HCT116 (cell line): ENCODE measurements at regions not wholly inside any gene's neighbourhood (a gene's known extent, or its start where the extent isn't known, plus 50 kb on each side); places are given as distances from the start of the nearest gene placed in this dataset.

Experiments used
- ATAC-seq: fragments of 200-7000 bp; cut with Tn5 transposase; 2 replicates; pipeline ENCODE4 v1.9.1; 2020; ENCODE audit warnings: mild to moderate bottlenecking, moderate library complexity
- BruUV-seq: library from RNA; stranded (reverse); fragments of 400-500 nt; replicated peaks from 2 replicates; lab custom pipeline; 2021; lab: Mats Ljungman, UMichigan
- CTCF ChIA-PET: fragments of 300-600 bp; sonication (Branson Sonifier 250); formaldehyde crosslinking; loops from one replicate; lab custom pipeline; 2021; ENCODE audit warnings: antibody characterized with exemption; lab: Charles Lee
- POLR2A ChIA-PET: fragments of 300-600, 350-600 bp; sonication (Branson Sonifier 250); formaldehyde crosslinking; loops from one replicate; lab custom pipeline; 2021; ENCODE audit warnings: antibody characterized with exemption; lab: Charles Lee
- RAD21 ChIA-PET, 2 experiments: fragments of 300-600 bp; sonication (Branson Sonifier 250); formaldehyde crosslinking; loops; one replicate each; lab custom pipeline; 2023; ENCODE audit warnings: low total read pairs in 2 of 2; ENCODE audit not compliant: uncharacterized antibody in 2 of 2, unreplicated experiment in 2 of 2, low non-redundant PET in 1 of 2; lab: Charles Lee
- DNase-seq: peaks from one replicate; pipeline ENCODE4 v3.0.0-alpha.2; 2010; ENCODE audit warnings: low read depth, low spot score
- H2AFZ ChIP-seq: fragments of 200-600 bp; shearing (Covaris generic), sonication (generic); 2 replicates; pipeline ENCODE4 v1.6.1; 2017; ENCODE audit warnings: low read depth, mixed run types, mixed read lengths, antibody characterized with exemption, low read length; ENCODE audit not compliant: poor library complexity, severe bottlenecking
- H3K27ac ChIP-seq: 2 replicates; pipeline ENCODE4 v1.5.1; 2012; ENCODE audit warnings: low read depth, low read length
- H3K27me3 ChIP-seq: fragments of 200-600 bp; sonication (generic); 2 replicates; pipeline ENCODE4 v1.6.1; 2016; ENCODE audit warnings: mixed run types, low read length, mixed read lengths; ENCODE audit not compliant: insufficient read depth
- H3K36me3 ChIP-seq, 2 experiments: fragments of 200-500 bp in 1 of 2; fragments of 200-600 bp in 1 of 2; sonication (Bioruptor generic) in 1 of 2; sonication (generic) in 1 of 2; 2 replicates each; pipeline versions ENCODE4 v1.5.1 to v1.6.1; 2014 to 2016; ENCODE audit warnings: low read length in 2 of 2, inconsistent platforms in 1 of 2, mixed read lengths in 1 of 2, mixed run types in 1 of 2; ENCODE audit not compliant: insufficient read depth in 2 of 2, control insufficient read depth in 1 of 2
- H3K4me1 ChIP-seq, 2 experiments: fragments of 200-600 bp in 1 of 2; sonication (generic) in 1 of 2; 2 replicates each; pipeline versions ENCODE4 v1.5.1 to v1.6.1; 2012 to 2017; ENCODE audit warnings: low read length in 2 of 2, inconsistent platforms in 1 of 2, mild to moderate bottlenecking in 1 of 2, mixed read lengths in 1 of 2, mixed run types in 1 of 2, moderate library complexity in 1 of 2; ENCODE audit not compliant: insufficient read depth in 2 of 2, control insufficient read depth in 1 of 2
- H3K4me2 ChIP-seq: fragments of 200-600 bp; sonication (generic); 2 replicates; pipeline ENCODE4 v1.6.1; 2017; ENCODE audit warnings: mixed run types, low read length, mixed read lengths
- H3K4me3 ChIP-seq, 2 experiments: fragments of 200-600 bp in 1 of 2; sonication (generic) in 1 of 2; replicated peaks in 1 of 2; 2 replicates each; pipeline ENCODE4 v1.5.1; 2011 to 2016; ENCODE audit warnings: low read length in 2 of 2, control low read depth in 1 of 2, low read depth in 1 of 2, mild to moderate bottlenecking in 1 of 2, mixed read lengths in 1 of 2, mixed run types in 1 of 2
- H3K79me2 ChIP-seq: fragments of 200-600 bp; sonication (generic); 2 replicates; pipeline ENCODE4 v1.6.1; 2017; ENCODE audit warnings: mild to moderate bottlenecking, mixed run types, low read length, moderate library complexity, mixed read lengths; ENCODE audit not compliant: insufficient read depth
- H3K9ac ChIP-seq: fragments of 200-600 bp; sonication (generic); 2 replicates; pipeline ENCODE4 v1.6.1; 2016; ENCODE audit warnings: low read length, mixed read lengths
- H3K9me2 ChIP-seq: fragments of 200-600 bp; sonication (generic), shearing (Covaris generic); 2 replicates; pipeline ENCODE4 v1.6.1; 2017; ENCODE audit warnings: mixed run types, mild to moderate bottlenecking, moderate library complexity; ENCODE audit not compliant: insufficient read depth
- H3K9me3 ChIP-seq, 2 experiments: fragments of 200-500 bp in 1 of 2; fragments of 200-600 bp in 1 of 2; sonication (Bioruptor generic) in 1 of 2; sonication (generic) in 1 of 2; 2 replicates each; pipeline ENCODE4 v1.6.1; 2014 to 2017; ENCODE audit warnings: low read length in 2 of 2, mixed read lengths in 2 of 2, inconsistent platforms in 1 of 2, low read depth in 1 of 2, mild to moderate bottlenecking in 1 of 2, mixed run types in 1 of 2, moderate library complexity in 1 of 2; ENCODE audit not compliant: control insufficient read depth in 1 of 2, insufficient read depth in 1 of 2
- H4K20me1 ChIP-seq: fragments of 200-600 bp; sonication (generic), shearing (Covaris generic); 2 replicates; pipeline ENCODE4 v1.6.1; 2017; ENCODE audit warnings: mixed run types, mild to moderate bottlenecking, moderate library complexity; ENCODE audit not compliant: insufficient read depth
- EGR1 ChIP-seq: IDR thresholded peaks from 2 replicates; pipeline ENCODE4 v1.6.1; 2012; ENCODE audit warnings: low read depth
- ELF1 ChIP-seq: IDR thresholded peaks from 2 replicates; pipeline ENCODE4 v1.6.1; 2012; ENCODE audit warnings: low read depth, borderline replicate concordance
- FOSL1 ChIP-seq: IDR thresholded peaks from 2 replicates; pipeline ENCODE4 v1.6.1; 2012; ENCODE audit warnings: low read depth
- POLR2AphosphoS5 ChIP-seq: IDR thresholded peaks from 2 replicates; pipeline ENCODE4 v1.6.1; 2011; ENCODE audit warnings: mild to moderate bottlenecking, low read depth, low read length, moderate library complexity
- SP1 ChIP-seq: IDR thresholded peaks from 2 replicates; pipeline ENCODE4 v1.6.1; 2012; ENCODE audit warnings: low read depth
- SRF ChIP-seq: IDR thresholded peaks from 2 replicates; pipeline ENCODE4 v1.6.1; 2012; ENCODE audit warnings: low read depth
- TCF7L2 ChIP-seq: IDR thresholded peaks from 2 replicates; pipeline ENCODE4 v1.7.0; 2011; ENCODE audit warnings: borderline replicate concordance, inconsistent platforms; ENCODE audit not compliant: insufficient read depth, insufficient read length; ENCODE audit errors: extremely low read depth
- ZFX ChIP-seq: fragments of 450-650 bp; IDR thresholded peaks from 2 replicates; pipeline ENCODE4 v1.6.1; 2017
- intact Hi-C: fragments of 100-400 bp; cut with micrococcal nuclease; formaldehyde crosslinking; loops from 2 replicates; pipeline ENCODE4 v1.10.0; 2022

GRCh38 chr2:60603533-60604190 is 50.2 kb upstream of the BCL11A start:
- H3K9ac ChIP-seq, result no peak overlapping the region
- TF ChIP-seq ELF1 (no peak), POLR2AphosphoS5 (no peak), SRF (no peak), ZFX (no peak), TCF7L2 (no peak), EGR1 (no peak), SP1 (no peak)
- no peak overlapping the region for H3K27ac ChIP-seq
- H3K4me1 ChIP-seq, result no peaks in the 10 kb centered on the region
- ChIA-PET RAD21 (no interaction called here), POLR2A (no interaction called here), CTCF (no interaction called here)
- no peaks in the 10 kb centered on the region for H3K79me2 ChIP-seq
- intact Hi-C loops, result no loop called here
- no peak overlapping the region for H2AFZ ChIP-seq
- H3K4me3 ChIP-seq, result no peak overlapping the region
- no peaks in the 10 kb centered on the region for H3K36me3 ChIP-seq
- no peaks in the 10 kb centered on the region for H3K9me2 ChIP-seq
- H3K27me3 ChIP-seq, result 0 out of 2 replicates have a peak, but pooled peaks cover 5% of the 10 kb centered on the region
- no peak overlapping the region for H3K4me2 ChIP-seq
- no TSS peak for BruUV-seq
- no peak for ATAC-seq
- H4K20me1 ChIP-seq, result no peaks in the 10 kb centered on the region
- no peak for DNase-seq
- H3K9me3 ChIP-seq, result no peaks in the 10 kb centered on the region

GRCh38 chr2:60604486-60605064 is 51.1 kb upstream of the BCL11A start:
- ChIA-PET CTCF (no interaction called here), POLR2A (no interaction called here), RAD21 (no interaction called here)
- Histone ChIP-seq H3K27ac (no peak overlapping the region), H3K27me3 (0 out of 2 replicates have a peak, but pooled peaks cover 5% of the 10 kb centered on the region), H3K79me2 (no peaks in the 10 kb centered on the region), H3K36me3 (no peaks in the 10 kb centered on the region), H2AFZ (no peak overlapping the region), H4K20me1 (no peaks in the 10 kb centered on the region), H3K9ac (no peak overlapping the region), H3K4me2 (no peak overlapping the region), H3K9me3 (no peaks in the 10 kb centered on the region), H3K4me3 (no peak overlapping the region), H3K4me1 (no peaks in the 10 kb centered on the region), H3K9me2 (no peaks in the 10 kb centered on the region)
- intact Hi-C loops, result no loop called here
- TF ChIP-seq SP1 (no peak), FOSL1 (no peak), SRF (no peak)
- DNase-seq (no peak), ATAC-seq (no peak)
- no TSS peak for BruUV-seq
